Activated CD4-positive, alpha-beta T cell treated with anti-CD3 and anti-CD28 coated beads for 36 hours (primary cell): ENCODE measurements at regions not wholly inside any gene's neighbourhood (a gene's known extent, or its start where the extent isn't known, plus 50 kb on each side); places are given as distances from the start of the nearest gene placed in this dataset.

ENCODE experiments used
- ATAC-seq: fragments of 200-7000 bp; cut with Tn5 transposase; one replicate; pipeline ENCODE4 v1.10.0; 2021; ENCODE audit warnings: mild to moderate bottlenecking, moderate library complexity
- CTCF ChIA-PET: fragments of 350-600 bp; sonication (Branson Sonifier 250); formaldehyde crosslinking; loops from one replicate; lab custom pipeline; 2021; ENCODE audit warnings: antibody characterized with exemption; lab: Charles Lee
- POLR2A ChIA-PET: fragments of 350-600 bp; sonication (Branson Sonifier 250); formaldehyde crosslinking; loops from one replicate; lab custom pipeline; 2021; ENCODE audit warnings: antibody characterized with exemption, inconsistent platforms; lab: Charles Lee
- DNase-seq: peaks from one replicate; pipeline ENCODE4 v3.0.0-alpha.2; 2020
- H3K27ac Mint-ChIP-seq: one replicate; pipeline ENCODE4 v1.8.0; 2021; ENCODE audit warnings: mixed read lengths
- H3K27me3 Mint-ChIP-seq: one replicate; pipeline ENCODE4 v1.8.0; 2021; ENCODE audit warnings: mixed read lengths
- H3K36me3 Mint-ChIP-seq: one replicate; pipeline ENCODE4 v1.8.0; 2021; ENCODE audit warnings: low read depth, mixed read lengths
- H3K4me1 Mint-ChIP-seq: one replicate; pipeline ENCODE4 v1.8.0; 2021; ENCODE audit warnings: mixed read lengths
- H3K4me3 Mint-ChIP-seq: one replicate; pipeline ENCODE4 v1.8.0; 2021; ENCODE audit warnings: mild to moderate bottlenecking, moderate library complexity, mixed read lengths
- H3K9me3 Mint-ChIP-seq: one replicate; pipeline ENCODE4 v1.8.0; 2021; ENCODE audit warnings: low read depth, mixed read lengths
- intact Hi-C, 2 experiments: fragments of 100-400 bp; cut with DNase I in 1 of 2; cut with micrococcal nuclease in 1 of 2; formaldehyde crosslinking; loops; one replicate each; pipeline versions ENCODE4 v1.14.2 to v1.15.1; 2022 to 2024; cut with DNase I, micrococcal nuclease

- peaks cover 39% of the 10 kb centered on the region for H3K36me3 Mint-ChIP-seq
- peak; percentile 14 for DNase-seq
- H3K9me3 Mint-ChIP-seq: no peaks in the 10 kb centered on the region
- peak overlapping the region; percentile 85 for H3K4me3 Mint-ChIP-seq
- ChIA-PET POLR2A (interaction anchor here (0.6 to 1.8 kb wide), 2 partner anchors 23 to 116 kb away, joined by 3 to 7 read pairs; no protein-coding TSS in a partner anchor), CTCF (interaction anchor here (0.6 to 1.4 kb wide), 12 partner anchors 8 to 135 kb away, joined by 3 to 7 read pairs (median 3); no protein-coding TSS in a partner anchor)
- ATAC-seq: no peak
- H3K27me3 Mint-ChIP-seq: peaks cover 3% of the 10 kb centered on the region
- intact Hi-C loops: loop anchor here (2.0 to 10.0 kb wide), 5 partner anchors 88 to 858 kb away; partner anchors contain the start of genes MTMR10 (in 2 of the 2), ARHGAP11B (in 1 of the 2) and FAN1 (in 1 of the 2)
- H3K27ac Mint-ChIP-seq: peak overlapping the region; percentile 94
- peaks cover 51% of the 10 kb centered on the region for H3K4me1 Mint-ChIP-seq
These were observed 155.7 kb downstream of the KLF13 start for GRCh38 chr15:31482122-31482922.

- Mint-ChIP-seq H3K36me3 (peaks cover 33% of the 10 kb centered on the region), H3K4me3 (peak overlapping the region; percentile 85), H3K9me3 (no peaks in the 10 kb centered on the region), H3K27ac (peak overlapping the region; percentile 94), H3K4me1 (peaks cover 60% of the 10 kb centered on the region), H3K27me3 (peaks cover 3% of the 10 kb centered on the region)
- DNase-seq (peak; percentile 84), ATAC-seq (peak; percentile 80)
- intact Hi-C loops: loop anchor here (1.0 to 10.0 kb wide), 8 partner anchors 10 to 859 kb away; partner anchors contain the start of genes MTMR10 (in 2 of the 2), ARHGAP11B (in 1 of the 2), FAN1 (in 1 of the 2) and KLF13 (in 1 of the 2)
- ChIA-PET POLR2A (interaction anchor here (0.6 to 1.8 kb wide), 2 partner anchors 24 to 117 kb away, joined by 3 to 7 read pairs; no protein-coding TSS in a partner anchor), CTCF (interaction anchor here (0.5 to 1.4 kb wide), 9 partner anchors 8 to 141 kb away, joined by 3 to 6 read pairs (median 3); no protein-coding TSS in a partner anchor)
These were observed 156.7 kb downstream of the KLF13 start for GRCh38 chr15:31483053-31483985.

GRCh38 chr15:31483986-31484951 lies 157.6 kb downstream of the KLF13 start:
- peaks cover 3% of the 10 kb centered on the region for H3K27me3 Mint-ChIP-seq
- DNase-seq (peak; percentile 67), ATAC-seq (peak; percentile 11)
- ChIA-PET POLR2A (no interaction called here), CTCF (interaction anchor here (0.5 to 1.4 kb wide), 5 partner anchors 46 to 142 kb away, joined by 3 to 5 read pairs (median 4); no protein-coding TSS in a partner anchor)
- H3K27ac Mint-ChIP-seq: peak overlapping the region; percentile 88
- intact Hi-C loops: loop anchor here (1.0 to 10.0 kb wide), 8 partner anchors 11 to 859 kb away; partner anchors contain the start of genes MTMR10 (in 2 of the 2), ARHGAP11B (in 1 of the 2), FAN1 (in 1 of the 2) and KLF13 (in 1 of the 2)
- H3K36me3 Mint-ChIP-seq: peaks cover 29% of the 10 kb centered on the region
- H3K9me3 Mint-ChIP-seq: no peaks in the 10 kb centered on the region
- peak overlapping the region; percentile 78 for H3K4me3 Mint-ChIP-seq
- peaks cover 67% of the 10 kb centered on the region for H3K4me1 Mint-ChIP-seq

GRCh38 chr15:31484986-31485385 lies 158.4 kb downstream of the KLF13 start:
- peaks cover 29% of the 10 kb centered on the region for H3K36me3 Mint-ChIP-seq
- CTCF ChIA-PET: interaction anchor here (1.2 kb wide), 1 partner anchor 47 kb away, joined by 3 read pairs; no protein-coding TSS in a partner anchor
- ATAC-seq: no peak
- H3K9me3 Mint-ChIP-seq: no peaks in the 10 kb centered on the region
- H3K27me3 Mint-ChIP-seq: peaks cover 3% of the 10 kb centered on the region
- H3K4me1 Mint-ChIP-seq: peaks cover 70% of the 10 kb centered on the region
- intact Hi-C loops: loop anchor here (5.0 to 10.0 kb wide), 5 partner anchors 90 to 860 kb away; partner anchors contain the start of genes ARHGAP11B (in 1 of the 2), FAN1 (in 1 of the 2) and MTMR10 (in 1 of the 2)
- peak overlapping the region; percentile 78 for H3K4me3 Mint-ChIP-seq
- DNase-seq: no peak
- H3K27ac Mint-ChIP-seq: peak overlapping the region; percentile 88
- POLR2A ChIA-PET: no interaction called here

- Mint-ChIP-seq H3K9me3 (no peaks in the 10 kb centered on the region), H3K4me3 (no peak overlapping the region), H3K36me3 (peaks cover 28% of the 10 kb centered on the region), H3K4me1 (peaks cover 70% of the 10 kb centered on the region), H3K27me3 (peaks cover 3% of the 10 kb centered on the region), H3K27ac (no peak overlapping the region)
- intact Hi-C loops: loop anchor here (5.0 to 10.0 kb wide), 5 partner anchors 91 to 861 kb away; partner anchors contain the start of genes ARHGAP11B (in 1 of the 2), FAN1 (in 1 of the 2) and MTMR10 (in 1 of the 2)
- ChIA-PET CTCF (no interaction called here), POLR2A (interaction anchor here (0.7 kb wide), 1 partner anchor 114 kb away, joined by 3 read pairs; no protein-coding TSS in a partner anchor)
- DNase-seq (no peak), ATAC-seq (no peak)
These were observed 158.8 kb downstream of the KLF13 start for GRCh38 chr15:31485431-31485830.

- H3K4me3 Mint-ChIP-seq: no peak overlapping the region
These were observed 159.4 kb downstream of the KLF13 start for GRCh38 chr15:31485911-31486461.

GRCh38 chr15:31486506-31486905 lies 159.9 kb downstream of the KLF13 start:
- ChIA-PET POLR2A (interaction anchor here (1.0 to 1.5 kb wide), 2 partner anchors 26 to 48 kb away, joined by 3 read pairs; no protein-coding TSS in a partner anchor), CTCF (interaction anchor here (0.7 to 5.7 kb wide), 4 partner anchors 43 to 750 kb away, joined by 3 to 137 read pairs (median 22); no protein-coding TSS in a partner anchor)
- Mint-ChIP-seq H3K9me3 (peaks cover 7% of the 10 kb centered on the region), H3K27me3 (peaks cover 3% of the 10 kb centered on the region), H3K4me3 (no peak overlapping the region), H3K36me3 (peaks cover 27% of the 10 kb centered on the region), H3K4me1 (peaks cover 68% of the 10 kb centered on the region), H3K27ac (no peak overlapping the region)
- no peak for ATAC-seq
- intact Hi-C loops: loop anchor here (5.0 to 10.0 kb wide), 5 partner anchors 92 to 862 kb away; partner anchors contain the start of genes ARHGAP11B (in 1 of the 2), FAN1 (in 1 of the 2) and MTMR10 (in 1 of the 2)
- peak; percentile 44 for DNase-seq

More at GRCh38 chr15:31485911-31486461, 159.4 kb downstream of the KLF13 start:
- intact Hi-C loops: loop anchor here (5.0 to 10.0 kb wide), 5 partner anchors 91 to 861 kb away; partner anchors contain the start of genes ARHGAP11B (in 1 of the 2), FAN1 (in 1 of the 2) and MTMR10 (in 1 of the 2)
- H3K36me3 Mint-ChIP-seq: peaks cover 26% of the 10 kb centered on the region
- CTCF ChIA-PET: interaction anchor here (0.7 to 5.7 kb wide), 2 partner anchors 49 to 750 kb away, joined by 3 to 137 read pairs; no protein-coding TSS in a partner anchor
- ATAC-seq (no peak), DNase-seq (peak; percentile 3)
- H3K4me1 Mint-ChIP-seq: peaks cover 68% of the 10 kb centered on the region
- POLR2A ChIA-PET: interaction anchor here (0.7 to 1.5 kb wide), 2 partner anchors 48 to 114 kb away, joined by 3 read pairs; no protein-coding TSS in a partner anchor
- H3K9me3 Mint-ChIP-seq: peaks cover 3% of the 10 kb centered on the region
- no peak overlapping the region for H3K27ac Mint-ChIP-seq
- H3K27me3 Mint-ChIP-seq: peaks cover 3% of the 10 kb centered on the region

GRCh38 chr15:31486906-31487695 lies 160.5 kb downstream of the KLF13 start:
- Mint-ChIP-seq H3K27ac (peak overlapping the region; percentile 31), H3K4me1 (peaks cover 62% of the 10 kb centered on the region), H3K9me3 (peaks cover 12% of the 10 kb centered on the region), H3K27me3 (peaks cover 3% of the 10 kb centered on the region), H3K4me3 (no peak overlapping the region), H3K36me3 (peaks cover 25% of the 10 kb centered on the region)
- intact Hi-C loops: loop anchor here (5.0 to 10.0 kb wide), 5 partner anchors 92 to 862 kb away; partner anchors contain the start of genes ARHGAP11B (in 1 of the 2), FAN1 (in 1 of the 2) and MTMR10 (in 1 of the 2)
- no peak for ATAC-seq
- ChIA-PET CTCF (interaction anchor here (0.6 to 6.5 kb wide), 15 partner anchors 9 to 287 kb away, joined by 3 to 137 read pairs (median 7); no protein-coding TSS in a partner anchor), POLR2A (interaction anchor here (1.0 to 1.5 kb wide), 3 partner anchors 27 to 52 kb away, joined by 3 to 4 read pairs (median 3); no protein-coding TSS in a partner anchor)
- no peak for DNase-seq
